ENCODE measurements at regions not wholly inside any gene's neighbourhood (a gene's known extent, or its start where the extent isn't known, plus 50 kb on each side); places are given as distances from the start of the nearest gene placed in this dataset.

DNA sequence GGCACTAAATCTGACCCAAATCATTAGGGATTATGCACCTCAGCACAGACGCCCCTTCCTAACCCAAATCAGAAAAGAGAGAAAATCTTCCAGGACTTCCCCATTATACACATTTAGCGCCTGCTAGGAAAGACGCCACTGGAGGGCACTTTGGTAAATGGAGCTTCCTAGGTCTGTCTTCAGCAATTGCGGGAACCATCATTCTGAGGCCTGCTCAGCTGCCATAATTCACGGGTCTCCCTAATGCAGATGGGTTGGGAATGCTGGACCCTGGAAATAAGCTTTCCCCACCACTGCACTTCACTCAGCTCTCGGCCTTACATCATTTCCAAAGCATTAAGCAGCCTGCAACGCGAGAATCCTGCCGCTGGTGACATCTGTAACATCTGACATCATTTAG is 86.2 kb upstream of the OPCML start:
- WGBS, 3 donors: 71 to 82% (median 78%) methylated on average over 9 of the region's 9 CpGs
- ATAC-seq: no peak
- no peak overlapping the region for H3K27ac ChIP-seq
- no peak overlapping the region for H3K4me3 ChIP-seq
- no peaks in the 10 kb centered on the region for H3K4me1 ChIP-seq
- peaks cover 0 to 3% (median 0%) of the 10 kb centered on the region in 3 donors for H3K27me3 ChIP-seq (ENCODE audit: insufficient read depth in 3 of 3, low read length in 2 of 3)
- no peak for DNase-seq
- no peaks in the 10 kb centered on the region for H3K36me3 ChIP-seq (ENCODE audit: insufficient read depth in 1 of 2, low read depth in 1 of 2)
- intact Hi-C loops (cut with DNase I): no loop called here
- TF ChIP-seq, protein P1, sequence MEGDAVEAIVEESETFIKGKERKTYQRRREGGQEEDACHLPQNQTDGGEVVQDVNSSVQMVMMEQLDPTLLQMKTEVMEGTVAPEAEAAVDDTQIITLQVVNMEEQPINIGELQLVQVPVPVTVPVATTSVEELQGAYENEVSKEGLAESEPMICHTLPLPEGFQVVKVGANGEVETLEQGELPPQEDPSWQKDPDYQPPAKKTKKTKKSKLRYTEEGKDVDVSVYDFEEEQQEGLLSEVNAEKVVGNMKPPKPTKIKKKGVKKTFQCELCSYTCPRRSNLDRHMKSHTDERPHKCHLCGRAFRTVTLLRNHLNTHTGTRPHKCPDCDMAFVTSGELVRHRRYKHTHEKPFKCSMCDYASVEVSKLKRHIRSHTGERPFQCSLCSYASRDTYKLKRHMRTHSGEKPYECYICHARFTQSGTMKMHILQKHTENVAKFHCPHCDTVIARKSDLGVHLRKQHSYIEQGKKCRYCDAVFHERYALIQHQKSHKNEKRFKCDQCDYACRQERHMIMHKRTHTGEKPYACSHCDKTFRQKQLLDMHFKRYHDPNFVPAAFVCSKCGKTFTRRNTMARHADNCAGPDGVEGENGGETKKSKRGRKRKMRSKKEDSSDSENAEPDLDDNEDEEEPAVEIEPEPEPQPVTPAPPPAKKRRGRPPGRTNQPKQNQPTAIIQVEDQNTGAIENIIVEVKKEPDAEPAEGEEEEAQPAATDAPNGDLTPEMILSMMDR (IDR thresholded peaks at IDR 0.05): no peak
- no peaks in the 10 kb centered on the region for H3K9me3 ChIP-seq

DNA sequence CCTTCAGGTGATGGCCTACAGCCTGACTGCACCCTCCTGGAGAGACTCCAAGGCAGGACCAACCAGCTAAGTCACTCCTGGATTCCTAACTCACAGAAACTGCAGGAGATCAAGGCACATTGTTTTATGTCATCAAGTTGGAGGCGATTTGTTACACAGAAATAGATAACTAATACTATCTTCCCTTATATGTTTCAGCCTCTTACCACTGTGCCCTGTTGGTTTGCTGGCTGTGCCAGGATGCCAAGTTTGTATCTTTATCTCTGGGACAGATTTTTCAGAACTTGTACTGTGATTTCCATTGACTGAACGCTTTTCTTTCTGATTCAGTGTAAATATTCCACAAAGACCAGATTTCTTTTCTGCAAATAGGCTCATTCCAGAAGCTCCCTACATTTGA is 76.2 kb upstream of the OPCML start:
- Histone ChIP-seq H3K9me3 (no peaks in the 10 kb centered on the region), H3K27ac (no peak overlapping the region), H3K4me1 (no peaks in the 10 kb centered on the region), H3K36me3 (ENCODE audit: insufficient read depth in 1 of 2, low read depth in 1 of 2) (no peaks in the 10 kb centered on the region), H3K4me3 (no peak overlapping the region), H3K27me3 (ENCODE audit: insufficient read depth in 3 of 3, low read length in 2 of 3) (no peaks in the 10 kb centered on the region)
- ATAC-seq: no peak
- TF ChIP-seq, protein P1 (IDR thresholded peaks at IDR 0.05): no peak
- WGBS, 3 donors: 38 to 47% (median 47%) methylated on average over 2 of the region's 2 CpGs
- intact Hi-C loops (cut with DNase I): no loop called here
- no peak for DNase-seq

DNA sequence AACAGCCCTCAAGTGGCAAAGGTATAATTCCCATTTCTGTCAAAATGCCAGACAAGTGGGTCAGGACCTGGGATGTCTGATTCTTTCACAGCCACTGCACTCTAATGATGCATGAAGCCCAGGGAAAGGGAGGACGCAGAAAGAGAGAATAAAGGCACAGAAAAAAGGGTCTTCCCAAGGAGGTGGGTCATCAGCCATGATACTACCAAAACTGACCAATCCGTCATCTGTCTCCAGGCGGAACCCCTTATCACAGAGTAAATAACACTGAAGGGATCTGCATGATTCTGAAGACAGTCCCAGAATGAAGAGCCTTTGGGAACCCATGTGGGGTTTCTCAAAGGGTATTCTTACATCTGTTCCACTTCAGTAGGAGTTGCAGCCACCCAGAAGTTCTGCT is 73.8 kb upstream of the OPCML start:
- 86 to 90% (median 88%) methylated on average over 3 of the region's 3 CpGs for WGBS, 3 donors
- Histone ChIP-seq H3K4me3 (no peak overlapping the region), H3K27me3 (ENCODE audit: insufficient read depth in 3 of 3, low read length in 2 of 3) (peaks cover 0 to 6% (median 0%) of the 10 kb centered on the region in 3 donors), H3K9me3 (no peaks in the 10 kb centered on the region), H3K27ac (no peak overlapping the region), H3K36me3 (ENCODE audit: insufficient read depth in 1 of 2, low read depth in 1 of 2) (no peaks in the 10 kb centered on the region), H3K4me1 (no peaks in the 10 kb centered on the region)
- intact Hi-C loops (cut with DNase I): no loop called here
- no peak for ATAC-seq
- TF ChIP-seq, protein P1 (IDR thresholded peaks at IDR 0.05): no peak
- DNase-seq: no peak

DNA sequence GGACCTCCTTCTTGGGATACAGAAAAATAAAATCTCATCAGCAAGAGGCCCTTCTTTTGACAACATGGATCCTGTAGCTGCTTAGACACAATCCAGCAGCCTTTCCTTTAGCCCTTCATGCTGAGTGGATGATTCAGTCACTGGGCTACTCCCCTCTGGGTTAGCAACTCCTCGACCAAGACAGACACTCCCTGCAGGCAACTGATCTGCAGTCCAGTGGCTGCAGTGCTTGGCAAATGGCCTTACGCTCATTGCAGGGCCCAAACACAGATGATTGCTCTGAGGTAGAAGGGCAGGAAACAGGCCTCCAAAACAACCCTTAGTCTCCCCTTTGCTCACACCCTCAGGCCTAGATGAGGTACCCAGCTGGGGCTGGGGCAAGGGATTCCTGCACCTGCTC is 73.2 kb upstream of the OPCML start:
- Histone ChIP-seq H3K27ac (no peak overlapping the region), H3K4me3 (no peak overlapping the region), H3K4me1 (no peaks in the 10 kb centered on the region), H3K36me3 (ENCODE audit: insufficient read depth in 1 of 2, low read depth in 1 of 2) (no peaks in the 10 kb centered on the region), H3K27me3 (ENCODE audit: insufficient read depth in 3 of 3, low read length in 2 of 3) (peaks cover 0 to 6% (median 0%) of the 10 kb centered on the region in 3 donors), H3K9me3 (no peaks in the 10 kb centered on the region)
- DNase-seq (no peak), ATAC-seq (no peak)
- intact Hi-C loops (cut with DNase I): no loop called here
- TF ChIP-seq, protein P1 (IDR thresholded peaks at IDR 0.05): no peak
- 37 to 57% (median 40%) methylated on average over 2 of the region's 2 CpGs for WGBS, 3 donors

DNA sequence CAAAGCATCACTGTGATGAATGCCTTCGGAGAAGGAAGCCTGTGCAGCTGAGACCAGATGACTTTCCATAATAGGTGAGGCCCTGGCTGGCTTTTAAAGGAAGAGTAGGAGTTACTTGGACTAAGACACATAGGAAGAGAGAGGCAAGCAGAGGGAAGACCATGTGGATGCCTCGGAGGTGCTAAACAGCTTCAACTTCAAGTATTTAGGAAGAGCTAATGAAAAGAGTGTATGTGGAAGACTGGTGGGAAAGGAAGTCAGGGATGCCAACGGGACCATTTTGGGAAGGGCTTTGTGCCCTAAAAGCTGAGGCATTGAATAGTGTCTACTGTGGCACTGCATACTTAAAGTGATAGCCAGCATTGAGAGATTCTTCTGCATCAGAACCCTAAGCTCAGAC is 69.3 kb upstream of the OPCML start:
- DNase-seq (no peak), ATAC-seq (no peak)
- TF ChIP-seq, protein P1 (IDR thresholded peaks at IDR 0.05): no peak
- Histone ChIP-seq H3K4me1 (no peaks in the 10 kb centered on the region), H3K36me3 (ENCODE audit: insufficient read depth in 1 of 2, low read depth in 1 of 2) (no peaks in the 10 kb centered on the region), H3K27me3 (ENCODE audit: insufficient read depth in 3 of 3, low read length in 2 of 3) (peaks cover 0 to 6% (median 0%) of the 10 kb centered on the region in 3 donors), H3K9me3 (no peaks in the 10 kb centered on the region), H3K4me3 (no peak overlapping the region), H3K27ac (no peak overlapping the region)
- intact Hi-C loops (cut with DNase I): no loop called here
- WGBS, 3 donors: 70 to 78% (median 77%) methylated on average over 3 of the region's 3 CpGs
